ENCODE measurements at regions not wholly inside any gene's neighbourhood (a gene's known extent, or its start where the extent isn't known, plus 50 kb on each side); places are given as distances from the start of the nearest gene placed in this dataset.

DNA sequence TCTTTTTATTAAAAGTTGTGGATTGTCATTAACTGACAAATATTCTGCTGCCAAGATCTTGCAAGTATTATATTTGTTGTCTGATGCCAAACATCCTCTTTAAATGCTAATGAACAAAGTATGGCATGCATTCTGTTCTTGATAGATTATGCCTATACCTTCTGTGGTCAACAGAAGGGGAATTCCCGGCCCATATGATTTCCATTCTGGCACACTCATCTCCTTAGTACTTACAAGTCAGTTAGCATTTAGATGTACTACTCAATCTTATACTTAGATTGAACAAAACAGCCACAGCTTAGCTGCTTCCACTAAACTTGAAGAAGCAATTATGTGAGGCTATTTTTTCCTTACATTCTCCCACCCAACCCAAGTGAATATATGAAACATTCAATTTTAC lies 246.1 kb upstream of the DACH1 start:
- CTCF ChIA-PET = no interaction called here
- H3K27me3 Mint-ChIP-seq = no peaks in the 10 kb centered on the region
- no peaks in the 10 kb centered on the region for H3K36me3 Mint-ChIP-seq
- no peak overlapping the region for H3K4me3 Mint-ChIP-seq
- no peaks in the 10 kb centered on the region for H3K4me1 Mint-ChIP-seq
- no peak overlapping the region for H3K27ac Mint-ChIP-seq
- DNase-seq (no peak), ATAC-seq (no peak)
- no peaks in the 10 kb centered on the region for H3K9me3 Mint-ChIP-seq (ENCODE audit: low read depth)

GRCh38 chr13:72112216-72112615 lies 245.2 kb upstream of the DACH1 start:
- ATAC-seq (no peak), DNase-seq (no peak)
- H3K4me1 Mint-ChIP-seq = no peaks in the 10 kb centered on the region
- CTCF ChIA-PET = no interaction called here
- no peak overlapping the region for H3K4me3 Mint-ChIP-seq
- H3K36me3 Mint-ChIP-seq = no peaks in the 10 kb centered on the region
- H3K9me3 Mint-ChIP-seq (ENCODE audit: low read depth) = peaks cover 4% of the 10 kb centered on the region
- H3K27ac Mint-ChIP-seq = no peak overlapping the region
- no peaks in the 10 kb centered on the region for H3K27me3 Mint-ChIP-seq

DNA sequence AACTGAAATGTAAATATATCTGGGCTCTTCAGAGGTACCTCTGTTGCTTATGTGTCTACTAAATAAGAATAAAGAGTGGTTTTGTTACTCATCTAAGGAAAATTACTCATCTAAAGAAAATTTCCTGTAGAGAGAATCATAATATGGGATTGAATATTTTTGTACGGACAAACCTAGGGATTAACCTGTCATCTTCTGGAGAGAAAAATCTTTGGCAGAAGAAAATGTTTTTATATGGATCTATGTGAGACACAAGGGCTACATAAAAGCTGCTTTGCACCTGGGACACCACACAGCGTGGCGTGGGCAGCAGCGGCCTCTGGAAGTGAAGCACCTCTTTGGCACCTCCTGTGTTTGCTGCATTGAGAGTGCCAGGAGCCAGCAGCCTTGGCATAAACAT lies 242.9 kb upstream of the DACH1 start:
- DNase-seq (no peak), ATAC-seq (no peak)
- H3K9me3 Mint-ChIP-seq (ENCODE audit: low read depth) = peaks cover 7% of the 10 kb centered on the region
- H3K27me3 Mint-ChIP-seq = no peaks in the 10 kb centered on the region
- no peaks in the 10 kb centered on the region for H3K36me3 Mint-ChIP-seq
- H3K4me1 Mint-ChIP-seq = no peaks in the 10 kb centered on the region
- H3K4me3 Mint-ChIP-seq = no peak overlapping the region
- CTCF ChIA-PET = no interaction called here
- no peak overlapping the region for H3K27ac Mint-ChIP-seq

- peaks cover 10% of the 10 kb centered on the region for H3K9me3 Mint-ChIP-seq (ENCODE audit: low read depth)
- H3K4me3 Mint-ChIP-seq = no peak overlapping the region
- H3K36me3 Mint-ChIP-seq = no peaks in the 10 kb centered on the region
- no peaks in the 10 kb centered on the region for H3K27me3 Mint-ChIP-seq
- no peaks in the 10 kb centered on the region for H3K4me1 Mint-ChIP-seq
- ATAC-seq = no peak
- no peak overlapping the region for H3K27ac Mint-ChIP-seq
- CTCF ChIA-PET = no interaction called here
- DNase-seq = no peak
These were observed 237.7 kb upstream of the DACH1 start for GRCh38 chr13:72104656-72105180.

GRCh38 chr13:72101768-72102400 lies 234.9 kb upstream of the DACH1 start:
- Mint-ChIP-seq H3K27ac (no peak overlapping the region), H3K4me1 (no peaks in the 10 kb centered on the region), H3K36me3 (no peaks in the 10 kb centered on the region), H3K27me3 (no peaks in the 10 kb centered on the region), H3K4me3 (no peak overlapping the region), H3K9me3 (ENCODE audit: low read depth) (peaks cover 3% of the 10 kb centered on the region)
- CTCF ChIA-PET = no interaction called here
- ATAC-seq (no peak), DNase-seq (no peak)

DNA sequence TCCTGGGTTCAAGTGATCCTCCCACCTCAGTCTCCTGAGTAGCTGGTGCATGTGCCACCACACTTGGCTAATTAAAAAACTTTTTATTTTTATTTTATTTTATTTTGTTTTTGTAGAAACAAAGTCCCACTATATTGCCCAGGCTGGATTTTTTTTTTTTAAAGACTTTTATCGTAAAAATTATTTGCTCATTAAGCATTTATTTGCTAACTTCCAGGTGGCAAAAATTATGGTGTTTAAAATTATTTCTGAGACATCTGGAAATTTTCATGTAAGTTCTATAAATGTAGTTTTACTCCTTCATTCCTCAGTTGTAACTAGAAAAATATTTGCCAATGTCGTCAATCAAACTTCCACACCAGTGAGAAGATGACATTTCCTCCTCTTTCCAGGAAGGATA lies 233.3 kb upstream of the DACH1 start:
- Mint-ChIP-seq H3K4me1 (no peaks in the 10 kb centered on the region), H3K9me3 (ENCODE audit: low read depth) (peaks cover 3% of the 10 kb centered on the region), H3K27me3 (no peaks in the 10 kb centered on the region), H3K27ac (no peak overlapping the region), H3K36me3 (no peaks in the 10 kb centered on the region), H3K4me3 (no peak overlapping the region)
- ATAC-seq = no peak
- no peak for DNase-seq
- CTCF ChIA-PET = no interaction called here

- CTCF ChIA-PET = no interaction called here
- H3K4me3 Mint-ChIP-seq = no peak overlapping the region
- no peaks in the 10 kb centered on the region for H3K36me3 Mint-ChIP-seq
- H3K27me3 Mint-ChIP-seq = no peaks in the 10 kb centered on the region
- no peaks in the 10 kb centered on the region for H3K4me1 Mint-ChIP-seq
- DNase-seq (no peak), ATAC-seq (no peak)
- no peak overlapping the region for H3K27ac Mint-ChIP-seq
- no peaks in the 10 kb centered on the region for H3K9me3 Mint-ChIP-seq (ENCODE audit: low read depth)
These were observed 230.6 kb upstream of the DACH1 start for GRCh38 chr13:72097568-72097967.

DNA sequence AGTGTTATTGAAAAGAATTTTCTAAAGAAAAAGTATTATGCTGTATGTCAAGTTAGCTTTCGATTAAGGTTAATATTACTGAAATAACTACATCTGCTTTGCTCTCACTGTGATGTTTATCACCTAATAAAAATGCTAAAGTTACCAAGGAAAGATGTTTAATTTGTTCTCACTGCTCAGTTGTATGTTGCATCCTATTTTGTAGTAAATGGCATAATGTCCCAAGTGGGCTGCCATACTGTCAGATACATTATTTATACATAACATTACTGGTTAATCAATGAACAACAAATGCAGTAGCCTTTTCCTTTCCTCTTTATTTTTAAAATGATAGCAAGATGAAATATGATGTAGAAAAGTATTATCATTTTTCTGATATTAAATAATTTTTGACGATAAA lies 226.3 kb upstream of the DACH1 start:
- no peaks in the 10 kb centered on the region for H3K27me3 Mint-ChIP-seq
- H3K27ac Mint-ChIP-seq = no peak overlapping the region
- DNase-seq (no peak), ATAC-seq (no peak)
- H3K9me3 Mint-ChIP-seq (ENCODE audit: low read depth) = peaks cover 2% of the 10 kb centered on the region
- no peaks in the 10 kb centered on the region for H3K4me1 Mint-ChIP-seq
- no peaks in the 10 kb centered on the region for H3K36me3 Mint-ChIP-seq
- H3K4me3 Mint-ChIP-seq = no peak overlapping the region
- CTCF ChIA-PET = no interaction called here

DNA sequence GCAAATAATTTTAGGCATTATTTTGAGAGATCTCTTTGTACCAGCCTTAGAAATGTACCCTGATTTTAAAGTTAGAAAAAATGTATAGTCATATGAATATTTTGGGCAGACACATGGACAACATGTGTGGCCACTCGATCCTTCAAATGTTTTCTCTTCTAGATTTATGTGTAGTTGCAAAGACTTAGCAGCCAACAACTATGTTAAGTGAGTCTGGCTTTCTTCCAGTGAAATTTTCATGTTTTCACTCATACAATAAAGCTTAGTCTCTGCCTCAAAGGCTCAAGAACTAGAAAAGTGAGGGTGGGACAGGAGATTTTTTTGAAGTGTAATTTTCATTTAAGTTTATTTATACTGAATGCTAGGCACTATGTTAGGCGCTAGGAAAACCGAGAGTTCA lies 207.7 kb upstream of the DACH1 start:
- ATAC-seq (no peak), DNase-seq (no peak)
- Mint-ChIP-seq H3K27me3 (no peaks in the 10 kb centered on the region), H3K4me3 (no peak overlapping the region), H3K4me1 (no peaks in the 10 kb centered on the region), H3K36me3 (no peaks in the 10 kb centered on the region), H3K27ac (no peak overlapping the region), H3K9me3 (ENCODE audit: low read depth) (peaks cover 8% of the 10 kb centered on the region)
- CTCF ChIA-PET = no interaction called here

DNA sequence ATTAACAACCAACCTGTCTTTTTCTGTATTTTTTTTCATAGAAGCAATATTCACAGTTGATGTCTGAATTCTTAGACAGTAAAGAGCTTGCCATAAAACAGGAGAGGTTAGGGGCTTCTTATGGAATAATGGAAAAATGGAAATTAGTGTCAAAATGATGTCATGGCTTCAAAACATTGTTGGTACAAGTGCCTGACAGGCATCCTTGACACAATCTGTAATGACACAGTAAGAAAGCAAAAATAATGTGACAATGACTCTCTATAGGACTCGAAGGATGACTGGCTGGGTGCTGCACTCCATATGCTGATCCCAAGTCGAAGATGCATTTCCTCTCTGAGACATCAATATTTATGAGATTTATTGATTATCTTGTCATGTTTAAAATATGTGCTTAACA lies 205.3 kb upstream of the DACH1 start:
- CTCF ChIA-PET = no interaction called here
- H3K27me3 Mint-ChIP-seq = no peaks in the 10 kb centered on the region

GRCh38 chr13:72071713-72072112 lies 204.7 kb upstream of the DACH1 start:
- ATAC-seq = no peak
- Mint-ChIP-seq H3K27me3 (no peaks in the 10 kb centered on the region), H3K4me1 (no peaks in the 10 kb centered on the region), H3K4me3 (no peak overlapping the region), H3K36me3 (no peaks in the 10 kb centered on the region), H3K27ac (no peak overlapping the region), H3K9me3 (ENCODE audit: low read depth) (peaks cover 4% of the 10 kb centered on the region)
- DNase-seq = no peak
- CTCF ChIA-PET = no interaction called here

More for the DNA sequence above, 205.3 kb upstream of the DACH1 start:
- peaks cover 5% of the 10 kb centered on the region for H3K9me3 Mint-ChIP-seq (ENCODE audit: low read depth)
- no peaks in the 10 kb centered on the region for H3K36me3 Mint-ChIP-seq
- ATAC-seq = no peak
- no peak overlapping the region for H3K4me3 Mint-ChIP-seq
- no peaks in the 10 kb centered on the region for H3K4me1 Mint-ChIP-seq
- no peak overlapping the region for H3K27ac Mint-ChIP-seq
- DNase-seq = no peak

DNA sequence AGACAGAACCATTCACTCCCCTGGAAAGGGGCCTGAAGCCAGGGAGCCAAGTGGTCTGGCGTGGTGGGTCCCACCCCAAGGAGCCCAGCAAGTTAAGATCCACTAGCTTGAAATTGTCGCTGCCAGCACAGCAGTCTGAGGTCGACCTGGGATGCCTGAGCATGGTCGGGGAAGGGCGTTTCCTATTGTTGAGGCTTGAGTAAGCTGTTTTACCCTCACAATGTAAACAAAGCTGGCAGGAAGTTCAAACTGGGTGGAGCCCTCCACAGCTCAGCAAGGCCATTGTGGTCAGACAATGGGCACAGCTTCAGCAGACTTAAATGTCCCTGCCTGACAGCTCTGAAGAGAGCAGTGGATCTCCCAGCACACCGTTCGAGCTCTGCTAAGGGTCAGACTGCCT lies 195.6 kb upstream of the DACH1 start:
- CTCF ChIA-PET = no interaction called here
- no peaks in the 10 kb centered on the region for H3K36me3 Mint-ChIP-seq
- H3K27ac Mint-ChIP-seq = no peak overlapping the region
- peaks cover 13% of the 10 kb centered on the region for H3K9me3 Mint-ChIP-seq (ENCODE audit: low read depth)
- no peak for ATAC-seq
- DNase-seq = no peak
- H3K4me3 Mint-ChIP-seq = no peak overlapping the region
- H3K4me1 Mint-ChIP-seq = no peaks in the 10 kb centered on the region
- H3K27me3 Mint-ChIP-seq = no peaks in the 10 kb centered on the region

DNA sequence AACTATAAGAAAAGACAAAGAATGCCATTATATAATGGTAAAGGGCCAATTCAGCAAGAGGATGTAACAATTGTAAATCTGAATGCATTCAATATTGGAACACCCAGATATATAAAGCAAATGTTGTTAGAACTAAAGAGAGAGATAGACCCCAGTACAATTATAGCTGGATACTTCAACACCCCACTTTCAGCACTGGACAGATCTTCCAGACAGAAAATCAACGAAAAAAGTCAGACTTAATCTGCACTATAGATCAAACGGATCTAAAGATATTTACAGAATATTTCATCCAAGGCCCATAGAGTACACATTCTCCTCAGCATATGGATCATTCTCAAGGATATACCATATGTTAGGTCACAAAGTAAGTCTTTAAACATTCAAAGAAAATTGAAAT lies 194.6 kb upstream of the DACH1 start:
- no peaks in the 10 kb centered on the region for H3K4me1 Mint-ChIP-seq
- peaks cover 13% of the 10 kb centered on the region for H3K9me3 Mint-ChIP-seq (ENCODE audit: low read depth)
- H3K27ac Mint-ChIP-seq = no peak overlapping the region
- H3K27me3 Mint-ChIP-seq = no peaks in the 10 kb centered on the region
- no peaks in the 10 kb centered on the region for H3K36me3 Mint-ChIP-seq
- no peak overlapping the region for H3K4me3 Mint-ChIP-seq
- DNase-seq (no peak), ATAC-seq (no peak)
- CTCF ChIA-PET = no interaction called here

- Mint-ChIP-seq H3K27me3 (no peaks in the 10 kb centered on the region), H3K36me3 (no peaks in the 10 kb centered on the region), H3K4me1 (no peaks in the 10 kb centered on the region), H3K27ac (no peak overlapping the region), H3K9me3 (ENCODE audit: low read depth) (peaks cover 5% of the 10 kb centered on the region), H3K4me3 (no peak overlapping the region)
- CTCF ChIA-PET = no interaction called here
- ATAC-seq (no peak), DNase-seq (no peak)
These were observed 183.2 kb upstream of the DACH1 start for GRCh38 chr13:72050251-72050650.

GRCh38 chr13:72043366-72043765 lies 176.4 kb upstream of the DACH1 start:
- Mint-ChIP-seq H3K4me3 (no peak overlapping the region), H3K9me3 (ENCODE audit: low read depth) (peaks cover 14% of the 10 kb centered on the region), H3K4me1 (no peaks in the 10 kb centered on the region), H3K27ac (no peak overlapping the region), H3K36me3 (no peaks in the 10 kb centered on the region), H3K27me3 (no peaks in the 10 kb centered on the region)
- no peak for DNase-seq
- CTCF ChIA-PET = no interaction called here
- ATAC-seq = no peak
